RWPE1 (cell line): ENCODE measurements at regions not wholly inside any gene's neighbourhood (a gene's known extent, or its start where the extent isn't known, plus 50 kb on each side); places are given as distances from the start of the nearest gene placed in this dataset.

Source experiments
- CTCF ChIA-PET: fragments of 350-600 bp; sonication (Branson Sonifier 250); formaldehyde crosslinking; extraction: SDS; loops from one replicate; lab custom pipeline; 2021; lab: Yijun Ruan, JAX
- POLR2A ChIA-PET: fragments of 400-600 bp; formaldehyde crosslinking; extraction: SDS; loops from one replicate; lab custom pipeline; 2020; ENCODE audit warnings: antibody characterized with exemption; ENCODE audit not compliant: low non-redundant PET; lab: Yijun Ruan, JAX
- DNase-seq: peaks from one replicate; pipeline ENCODE4 v3.0.0; 2012; ENCODE audit warnings: low spot score
- H3K27ac ChIP-seq: fragments of 450-650 bp; 2 replicates; pipeline ENCODE4 v1.5.1; 2017
- CTCF ChIP-seq: fragments of 450-650 bp; conservative IDR thresholded peaks from 2 replicates; pipeline ENCODE4 v1.5.1; 2017; ENCODE audit warnings: low read depth, mild to moderate bottlenecking

DNA sequence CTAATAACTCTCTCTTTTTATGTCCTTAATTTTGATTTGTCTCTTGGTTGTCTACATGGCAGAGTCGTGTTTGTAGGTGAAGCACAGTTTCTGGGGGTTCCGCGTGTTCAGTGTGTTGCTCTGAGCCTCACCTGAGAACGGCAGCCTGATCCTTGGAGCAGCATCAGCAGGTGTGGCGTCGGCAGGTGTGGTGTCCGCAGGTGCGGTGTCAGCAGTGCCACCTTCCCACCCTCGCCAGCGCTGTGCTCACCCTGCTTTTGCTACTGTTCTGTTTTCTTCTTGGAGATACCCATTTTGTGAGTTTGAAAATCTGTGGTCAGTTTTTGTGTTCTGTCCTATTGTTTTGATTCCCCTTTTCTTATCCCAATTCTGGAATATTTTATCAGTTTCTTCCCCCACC is 406.6 kb downstream of the GLRX3 start:
- POLR2A ChIA-PET, result no interaction called here
- no peak for DNase-seq

GRCh38 chr10:130543794-130544193 is 407.6 kb downstream of the GLRX3 start:
- no peak for DNase-seq
- ChIA-PET POLR2A (no interaction called here), CTCF (no interaction called here)
- TF ChIP-seq CTCF, result no peak
- no peak overlapping the region for H3K27ac ChIP-seq

More for the DNA sequence above, 406.6 kb downstream of the GLRX3 start:
- H3K27ac ChIP-seq, result no peak overlapping the region
- TF ChIP-seq CTCF, result no peak
- CTCF ChIA-PET, result no interaction called here

DNA sequence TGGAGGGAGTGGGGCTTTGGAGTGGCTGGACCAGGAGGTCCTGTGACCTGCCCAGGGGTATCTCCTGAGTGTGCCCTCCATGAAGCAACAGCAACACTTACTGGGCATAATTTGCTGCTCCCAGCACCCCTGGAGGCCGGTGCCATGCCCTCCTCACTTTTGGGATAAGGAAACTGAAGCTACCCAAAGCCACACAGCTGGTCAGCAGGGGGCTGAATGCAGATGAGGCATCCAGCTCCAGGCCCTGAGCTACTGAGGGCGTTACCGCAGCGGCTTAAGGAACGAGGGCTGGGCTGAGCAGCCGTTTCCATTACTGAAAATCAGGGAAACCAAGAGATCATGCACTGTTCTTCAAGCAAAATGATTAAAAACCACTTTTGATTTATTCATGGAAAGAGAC is 408.9 kb downstream of the GLRX3 start:
- POLR2A ChIA-PET, result no interaction called here
- CTCF ChIA-PET, result no interaction called here
- TF ChIP-seq CTCF, result no peak
- DNase-seq, result no peak
- no peak overlapping the region for H3K27ac ChIP-seq

- CTCF ChIA-PET, result no interaction called here
- H3K27ac ChIP-seq, result no peak overlapping the region
- TF ChIP-seq CTCF, result no peak
- DNase-seq, result no peak
- POLR2A ChIA-PET, result no interaction called here
Measured at GRCh38 chr10:130545697-130546096, 409.5 kb downstream of the GLRX3 start.

GRCh38 chr10:130546841-130547240 is 410.6 kb downstream of the GLRX3 start:
- DNase-seq, result no peak
- ChIA-PET POLR2A (no interaction called here), CTCF (no interaction called here)
- TF ChIP-seq CTCF, result no peak
- H3K27ac ChIP-seq, result no peak overlapping the region

- no peak for TF ChIP-seq CTCF
- H3K27ac ChIP-seq, result no peak overlapping the region
- no peak for DNase-seq
- POLR2A ChIA-PET, result no interaction called here
- CTCF ChIA-PET, result no interaction called here
Measured at GRCh38 chr10:130547368-130547767, 411.2 kb downstream of the GLRX3 start.
